Peyer's patch (tissue), 4 donors: ENCODE measurements at regions not wholly inside any gene's neighbourhood (a gene's known extent, or its start where the extent isn't known, plus 50 kb on each side); places are given as distances from the start of the nearest gene placed in this dataset.

Source experiments
- CTCF ChIP-seq, 6 experiments: fragments of 450-650 bp in 4 of 6; fragments of 200-600 bp in 2 of 6; sonication (generic) in 1 of 6; IDR thresholded peaks; one replicate each; pipeline ENCODE4 v1.5.1; 2017 to 2019; ENCODE audit warnings: antibody characterized with exemption in 6 of 6, mild to moderate bottlenecking in 3 of 6, moderate library complexity in 1 of 6
- POLR2A ChIP-seq, 2 donors: fragments of 450-650 bp; IDR thresholded peaks; one replicate each; pipeline ENCODE4 v1.5.1; 2017; ENCODE audit warnings: antibody characterized with exemption in 2 of 2, mild to moderate bottlenecking in 2 of 2, moderate library complexity in 2 of 2

- TF ChIP-seq CTCF (IDR thresholded peaks at IDR 0.05): no peak
- no peak for TF ChIP-seq POLR2A (IDR thresholded peaks at IDR 0.05)
Observed at GRCh38 chr5:8068078-8068477, 199.1 kb downstream of the MTRR start.
